ENCODE measurements at regions not wholly inside any gene's neighbourhood (a gene's known extent, or its start where the extent isn't known, plus 50 kb on each side); places are given as distances from the start of the nearest gene placed in this dataset.

GRCh38 chr16:51393381-51394005 lies 242.4 kb upstream of the SALL1 start:
- Mint-ChIP-seq H3K4me1 (ENCODE audit: unreplicated experiment) (peaks cover 11% of the 10 kb centered on the region), H3K4me3 (no peak overlapping the region), H3K36me3 (no peaks in the 10 kb centered on the region), H3K9me3 (no peaks in the 10 kb centered on the region), H3K27ac (no peak overlapping the region), H3K27me3 (peaks cover 10% of the 10 kb centered on the region)
- TF ChIP-seq CTCF (conservative IDR thresholded peaks at IDR 0.05): no peak
- no peak for DNase-seq (ENCODE audit: extremely low spot score, unreplicated experiment)

DNA sequence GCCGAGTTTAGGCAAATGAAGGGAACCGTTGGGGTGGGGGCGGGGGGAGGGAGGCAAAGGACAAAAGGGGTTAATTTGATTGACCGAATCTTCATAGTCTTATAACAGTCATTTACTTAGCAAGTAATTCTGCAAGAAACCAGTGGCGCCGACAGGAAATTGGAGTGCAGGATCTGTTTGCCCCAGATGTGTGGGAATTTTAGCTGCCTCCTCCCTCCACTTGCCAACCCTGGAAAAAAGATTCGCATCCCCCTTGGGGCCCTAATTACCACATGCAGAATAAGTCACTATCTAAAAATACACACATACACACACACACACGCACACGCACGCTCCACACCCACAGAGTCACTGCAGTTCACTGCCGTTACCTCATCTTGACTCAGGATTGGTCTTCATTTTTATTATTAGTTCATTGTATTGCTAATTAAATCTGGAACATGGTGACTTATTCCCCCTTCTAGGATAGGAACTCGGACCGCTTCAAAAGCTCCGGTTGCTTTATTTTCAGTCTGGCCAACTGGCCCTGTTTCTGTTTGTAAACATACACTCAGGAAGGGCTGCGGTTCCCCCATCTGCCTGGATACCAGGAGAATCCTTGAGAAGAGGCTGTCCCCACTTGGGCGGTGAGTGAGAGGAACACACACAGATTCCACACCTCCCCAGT lies 241.6 kb upstream of the SALL1 start:
- no peak for DNase-seq (ENCODE audit: extremely low spot score, unreplicated experiment)
- Mint-ChIP-seq H3K9me3 (no peaks in the 10 kb centered on the region), H3K4me3 (peak overlapping the region; percentile 25), H3K36me3 (no peaks in the 10 kb centered on the region), H3K4me1 (ENCODE audit: unreplicated experiment) (peaks cover 11% of the 10 kb centered on the region), H3K27ac (no peak overlapping the region), H3K27me3 (peaks cover 8% of the 10 kb centered on the region)
- no peak for TF ChIP-seq CTCF (conservative IDR thresholded peaks at IDR 0.05)

GRCh38 chr16:51391798-51392511 lies 240.9 kb upstream of the SALL1 start:
- H3K36me3 Mint-ChIP-seq: no peaks in the 10 kb centered on the region
- peaks cover 11% of the 10 kb centered on the region for H3K4me1 Mint-ChIP-seq (ENCODE audit: unreplicated experiment)
- no peak for TF ChIP-seq CTCF (conservative IDR thresholded peaks at IDR 0.05)
- H3K27ac Mint-ChIP-seq: no peak overlapping the region
- peaks cover 8% of the 10 kb centered on the region for H3K27me3 Mint-ChIP-seq
- H3K9me3 Mint-ChIP-seq: no peaks in the 10 kb centered on the region
- no peak for DNase-seq (ENCODE audit: extremely low spot score, unreplicated experiment)
- H3K4me3 Mint-ChIP-seq: no peak overlapping the region

- no peak overlapping the region for H3K27ac Mint-ChIP-seq
- H3K27me3 Mint-ChIP-seq: peaks cover 10% of the 10 kb centered on the region
- no peaks in the 10 kb centered on the region for H3K9me3 Mint-ChIP-seq
- DNase-seq (ENCODE audit: extremely low spot score, unreplicated experiment): no peak
- H3K4me1 Mint-ChIP-seq (ENCODE audit: unreplicated experiment): peaks cover 11% of the 10 kb centered on the region
- no peak for TF ChIP-seq CTCF (conservative IDR thresholded peaks at IDR 0.05)
- H3K4me3 Mint-ChIP-seq: no peak overlapping the region
- H3K36me3 Mint-ChIP-seq: no peaks in the 10 kb centered on the region
These were observed 239.8 kb upstream of the SALL1 start for GRCh38 chr16:51390877-51391276.

DNA sequence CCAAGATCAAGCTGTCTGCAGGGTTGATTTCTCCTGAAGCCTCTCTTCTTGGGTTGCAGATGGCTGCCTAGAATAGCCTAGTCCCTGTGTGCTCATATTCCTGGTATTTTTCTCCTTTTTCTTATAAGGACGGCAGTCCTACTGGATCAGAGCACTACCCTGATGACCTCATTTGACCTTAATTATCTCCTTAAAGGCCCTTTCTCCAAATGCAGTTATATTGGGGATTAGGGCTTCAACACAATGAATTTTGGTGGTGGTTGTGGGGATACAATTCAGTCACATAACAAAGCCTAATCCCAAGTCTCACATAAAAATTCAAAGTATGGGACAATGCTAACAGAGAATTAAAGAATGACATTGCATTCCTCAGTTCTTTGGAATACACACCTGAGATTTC lies 238.8 kb upstream of the SALL1 start:
- H3K27me3 Mint-ChIP-seq: peaks cover 10% of the 10 kb centered on the region
- no peaks in the 10 kb centered on the region for H3K9me3 Mint-ChIP-seq
- no peak overlapping the region for H3K27ac Mint-ChIP-seq
- no peaks in the 10 kb centered on the region for H3K36me3 Mint-ChIP-seq
- TF ChIP-seq CTCF (conservative IDR thresholded peaks at IDR 0.05): no peak
- peaks cover 12% of the 10 kb centered on the region for H3K4me1 Mint-ChIP-seq (ENCODE audit: unreplicated experiment)
- no peak overlapping the region for H3K4me3 Mint-ChIP-seq
- no peak for DNase-seq (ENCODE audit: extremely low spot score, unreplicated experiment)
